ENCODE measurements at regions not wholly inside any gene's neighbourhood (a gene's known extent, or its start where the extent isn't known, plus 50 kb on each side); places are given as distances from the start of the nearest gene placed in this dataset.
A peak's percentile ranks its signal among the peaks of the same experiment; 100 is the strongest.
"Not testable (repeated sequence)": the region's sequence is repeated elsewhere in the genome, so short reads cannot be mapped to it uniquely, and the experiment has no call there.

DNA sequence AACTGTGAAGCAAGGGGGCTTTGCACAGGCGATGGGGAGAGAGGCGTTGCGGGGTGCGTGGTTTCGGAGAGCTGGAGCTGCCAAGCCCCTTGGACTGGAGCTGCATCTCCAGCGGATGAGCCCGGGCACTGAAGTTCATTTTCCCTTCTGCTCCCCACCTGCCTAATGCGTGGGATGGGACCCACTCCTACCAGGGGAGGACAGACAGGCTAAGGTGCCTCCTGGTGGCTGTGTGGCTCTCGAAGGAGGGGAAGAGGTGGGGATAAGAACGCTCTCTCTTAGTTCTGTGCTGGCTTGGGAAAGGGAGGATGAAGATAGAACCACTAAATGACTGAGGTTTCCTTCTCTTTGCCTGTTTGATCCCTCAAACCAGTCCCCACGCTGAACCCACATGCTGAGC lies 177.6 kb upstream of the PITRM1 start:
- no peak for DNase-seq (ENCODE audit: low spot score)

GRCh38 chr10:3348564-3348963 lies 176.0 kb upstream of the PITRM1 start:
- DNase-seq (ENCODE audit: low spot score), result no peak

DNA sequence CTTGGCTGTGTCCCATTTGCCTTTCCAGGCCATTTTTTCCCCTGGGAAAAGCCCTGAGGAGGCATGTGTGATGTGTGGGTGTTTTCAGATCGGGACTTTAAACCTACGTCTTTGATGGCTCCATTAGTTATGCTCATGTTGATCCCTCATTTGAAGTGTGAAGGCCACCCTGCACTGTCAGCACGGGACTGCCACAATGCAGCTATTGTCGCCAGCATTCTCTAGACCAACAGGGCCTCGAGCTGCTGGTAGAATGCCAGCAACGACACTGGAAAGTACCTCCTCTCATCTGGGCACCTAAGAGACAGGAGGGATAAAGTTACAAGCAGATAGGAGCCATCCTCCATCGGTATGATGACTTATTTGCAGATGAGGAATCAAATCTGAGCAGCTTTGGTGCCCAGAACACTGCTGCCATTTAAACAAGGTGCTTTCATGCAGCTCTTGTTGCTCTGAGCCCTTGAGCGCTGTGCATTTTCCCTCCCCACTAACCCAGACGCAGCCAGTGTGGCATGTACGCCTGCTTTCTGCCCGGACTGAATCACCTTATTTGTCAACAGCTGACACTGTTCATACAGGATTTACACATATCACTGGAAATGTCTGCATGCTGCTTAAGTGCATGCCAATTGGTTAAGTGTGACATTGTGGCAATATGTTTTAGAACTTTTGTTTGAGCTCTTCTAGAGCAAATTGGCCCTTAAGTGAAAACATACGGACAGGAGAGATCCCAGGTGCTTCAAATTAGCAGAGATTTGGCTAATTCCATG lies 175.0 kb upstream of the PITRM1 start:
- DNase-seq (ENCODE audit: low spot score), result no peak

- DNase-seq (ENCODE audit: low spot score), result no peak
These were observed 174.3 kb upstream of the PITRM1 start for GRCh38 chr10:3346851-3347250.

GRCh38 chr10:3342771-3343170 lies 170.2 kb upstream of the PITRM1 start:
- no peak for DNase-seq (ENCODE audit: low spot score)

DNA sequence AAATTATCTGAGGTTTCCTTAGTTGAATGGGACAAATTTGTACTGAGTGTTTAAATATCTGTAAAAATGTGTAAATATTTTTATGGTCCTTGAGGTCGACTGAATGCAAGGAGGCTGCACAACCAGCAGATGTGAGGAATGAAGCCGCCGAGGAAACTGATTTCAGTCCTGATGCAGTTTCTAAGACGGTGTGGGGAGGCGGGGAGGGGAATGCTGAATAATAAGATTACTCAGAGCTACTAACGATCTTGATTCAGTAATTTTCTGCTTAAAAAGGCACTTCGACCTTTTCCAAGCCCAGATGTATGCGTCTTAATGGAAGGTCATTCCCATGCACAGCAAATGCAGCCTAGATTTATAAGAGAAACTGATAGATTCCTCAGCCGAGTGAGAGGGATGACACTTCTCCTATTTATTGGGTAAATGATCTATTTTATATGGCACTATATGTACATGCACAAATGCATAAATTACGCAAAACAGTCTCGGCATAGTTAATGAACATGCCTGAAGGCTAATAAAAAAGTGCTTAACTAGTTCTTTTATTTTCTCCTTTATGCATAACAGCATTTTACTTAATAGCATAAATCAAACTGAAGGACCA lies 167.6 kb upstream of the PITRM1 start:
- DNase-seq (ENCODE audit: low spot score), result no peak

DNA sequence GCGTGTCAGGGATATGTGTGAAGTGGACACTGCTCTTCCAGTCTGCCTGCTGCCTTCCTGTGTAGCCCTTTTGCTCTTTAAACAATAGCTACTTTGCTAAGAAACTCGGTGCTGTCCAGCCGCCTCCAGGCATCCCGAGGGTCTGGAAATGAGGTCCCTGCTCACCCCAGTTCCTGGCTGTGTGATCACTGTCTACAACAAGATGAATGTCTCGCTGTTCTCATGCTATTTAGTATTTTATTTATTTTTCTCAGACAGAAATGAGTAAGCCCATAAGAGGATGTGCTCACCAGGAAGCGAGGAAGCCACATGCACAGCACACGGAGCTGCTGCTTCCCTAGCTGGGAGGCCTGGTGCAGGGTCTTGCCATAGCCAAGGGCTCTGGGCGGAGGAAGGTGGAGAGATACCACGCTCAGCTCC lies 167.0 kb upstream of the PITRM1 start:
- no peak for DNase-seq (ENCODE audit: low spot score)

- DNase-seq (ENCODE audit: low spot score), result no peak
These were observed 166.5 kb upstream of the PITRM1 start for GRCh38 chr10:3339121-3339520.

GRCh38 chr10:3337741-3338140 lies 165.2 kb upstream of the PITRM1 start:
- DNase-seq (ENCODE audit: low spot score), result no peak

GRCh38 chr10:3336673-3337293 lies 164.2 kb upstream of the PITRM1 start:
- DNase-seq (ENCODE audit: low spot score), result no peak

GRCh38 chr10:3333426-3333825 lies 160.8 kb upstream of the PITRM1 start:
- no peak for DNase-seq (ENCODE audit: low spot score)

GRCh38 chr10:3331690-3332230 lies 159.2 kb upstream of the PITRM1 start:
- no peak for DNase-seq (ENCODE audit: low spot score)

DNA sequence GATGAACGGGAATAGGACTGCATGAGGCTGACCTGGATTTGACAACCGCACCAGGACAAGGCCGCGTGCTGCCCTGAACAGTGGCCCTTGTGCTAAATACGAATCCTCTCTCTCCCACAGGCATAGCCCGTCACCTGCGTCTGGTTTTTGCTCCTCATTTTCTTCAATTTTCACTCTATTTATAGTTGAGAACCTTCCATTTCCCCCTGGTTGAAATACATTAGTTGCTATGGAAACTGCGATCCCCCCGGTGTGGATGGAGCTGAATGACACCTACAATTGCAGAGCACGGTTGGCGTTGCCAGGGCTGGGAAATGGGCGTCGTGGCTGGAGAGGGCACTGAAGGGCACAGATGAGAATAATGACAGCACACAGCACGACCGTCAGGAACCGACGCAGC lies 158.6 kb upstream of the PITRM1 start:
- DNase-seq (ENCODE audit: low spot score), result no peak

- DNase-seq (ENCODE audit: low spot score), result peak; percentile 50
These were observed 158.1 kb upstream of the PITRM1 start for GRCh38 chr10:3330663-3331062.

- DNase-seq (ENCODE audit: low spot score), result no peak
These were observed 153.6 kb upstream of the PITRM1 start for GRCh38 chr10:3325954-3326750.

- DNase-seq (ENCODE audit: low spot score), result no peak
These were observed 152.0 kb upstream of the PITRM1 start for GRCh38 chr10:3324612-3325038.

DNA sequence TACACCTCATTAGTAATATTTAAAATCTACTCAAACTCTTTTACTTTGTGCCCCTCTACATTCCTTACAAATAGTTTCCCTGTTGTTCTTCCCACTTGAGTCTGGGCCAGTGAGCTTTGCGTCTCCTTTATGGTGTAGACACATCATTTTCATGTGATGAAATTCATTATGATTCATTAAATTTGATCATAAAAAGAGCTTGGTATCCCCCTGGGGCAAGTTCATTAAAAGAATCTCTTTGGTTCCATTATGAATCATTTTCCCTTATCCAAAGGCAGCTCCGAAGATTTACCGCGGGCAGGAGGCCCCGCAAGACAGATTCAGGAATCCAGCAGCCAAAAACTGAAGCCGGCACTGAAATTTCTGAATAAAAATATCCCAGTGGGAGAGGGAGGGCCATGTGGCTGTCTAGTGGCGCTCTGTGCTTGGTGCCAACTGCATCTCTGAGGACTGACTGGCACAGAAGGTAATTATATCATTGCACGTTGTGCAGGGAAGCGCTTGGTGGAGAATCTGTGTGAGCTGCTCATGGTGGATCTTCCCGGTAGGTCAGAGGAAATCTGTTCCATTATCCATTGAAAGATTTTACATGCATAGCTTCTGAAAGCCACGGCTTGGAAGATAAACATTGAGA lies 151.4 kb upstream of the PITRM1 start:
- no peak for DNase-seq (ENCODE audit: low spot score)

DNA sequence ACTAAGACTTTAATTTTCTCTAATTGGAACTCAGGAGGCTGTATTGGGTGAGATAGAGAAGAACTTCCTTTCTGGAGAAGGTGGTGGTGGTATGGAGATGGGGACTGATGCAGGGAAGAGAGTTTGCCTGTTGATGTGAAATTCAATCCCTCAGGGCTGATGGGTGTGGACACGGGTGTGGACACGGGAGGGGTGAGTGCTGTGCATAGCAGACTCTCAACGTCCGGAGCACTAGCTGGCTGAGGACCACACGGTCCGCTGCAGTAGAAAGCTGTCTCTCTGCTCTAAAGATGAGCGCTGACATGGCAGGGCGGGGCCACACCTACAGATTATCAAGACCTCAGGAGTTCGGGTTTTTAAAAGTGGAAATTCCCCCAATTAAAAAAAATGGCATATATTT lies 148.5 kb upstream of the PITRM1 start:
- DNase-seq (ENCODE audit: low spot score), result no peak

- no peak for DNase-seq (ENCODE audit: low spot score)
These were observed 147.2 kb upstream of the PITRM1 start for GRCh38 chr10:3319811-3320226.

- DNase-seq (ENCODE audit: low spot score), result not testable (repeated sequence)
These were observed 145.9 kb upstream of the PITRM1 start for GRCh38 chr10:3318480-3318807.

All from H4 (cell line).